CD4-positive, alpha-beta T cell treated with Interleukin-12 subunit alpha and Interleukin-12 subunit beta, for 1 hour (primary cell): ENCODE measurements at regions not wholly inside any gene's neighbourhood (a gene's known extent, or its start where the extent isn't known, plus 50 kb on each side); places are given as distances from the start of the nearest gene placed in this dataset.

Source experiments
- DNase-seq: peaks from one replicate; pipeline ENCODE4 v3.0.0-alpha.2; 2020

DNA sequence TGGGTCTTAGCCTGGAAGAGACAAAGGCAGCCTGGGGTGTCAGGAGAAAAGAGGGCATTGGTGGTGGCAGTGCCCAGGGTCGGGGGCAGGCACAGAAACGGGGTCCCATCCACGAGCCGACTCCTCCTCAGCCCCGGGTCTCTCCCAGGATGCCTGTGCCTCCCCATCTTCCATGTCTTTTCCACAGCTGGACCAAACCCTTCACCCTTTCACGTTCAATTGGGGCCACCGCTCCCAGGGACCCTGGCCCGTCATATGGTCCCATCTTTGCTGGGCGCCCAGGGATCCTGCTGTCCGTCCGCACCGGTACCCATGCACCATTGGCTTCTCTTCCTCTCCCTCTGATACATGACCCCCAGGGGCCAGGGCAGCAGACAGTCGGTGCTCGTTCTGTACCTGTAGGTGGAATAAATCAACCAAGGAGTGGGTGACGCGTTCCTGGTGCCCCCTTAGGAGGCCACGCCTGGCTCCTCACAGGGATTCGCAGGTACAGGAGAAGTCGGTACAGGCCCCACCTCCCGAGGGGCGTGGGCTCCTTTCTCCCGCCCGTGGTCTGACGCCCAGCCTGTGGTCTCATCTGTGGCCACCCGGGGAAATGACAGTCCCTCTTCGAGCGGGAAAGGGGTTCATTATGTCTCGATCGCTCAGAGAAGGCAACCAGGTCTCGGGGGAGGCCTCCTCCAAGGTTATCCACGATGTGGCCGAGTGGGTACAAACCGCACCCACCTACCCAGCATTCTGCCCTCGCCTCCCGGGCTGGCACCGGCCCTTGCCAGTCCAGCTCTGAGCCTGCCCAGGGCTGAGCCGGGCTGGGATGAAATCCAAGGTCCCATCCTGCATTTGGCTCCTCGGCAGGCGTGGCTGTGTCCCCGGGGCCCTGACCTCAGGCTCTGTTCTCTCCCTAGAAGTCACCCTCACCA lies 1493.6 kb downstream of the BRD1 start:
- no peak for DNase-seq

DNA sequence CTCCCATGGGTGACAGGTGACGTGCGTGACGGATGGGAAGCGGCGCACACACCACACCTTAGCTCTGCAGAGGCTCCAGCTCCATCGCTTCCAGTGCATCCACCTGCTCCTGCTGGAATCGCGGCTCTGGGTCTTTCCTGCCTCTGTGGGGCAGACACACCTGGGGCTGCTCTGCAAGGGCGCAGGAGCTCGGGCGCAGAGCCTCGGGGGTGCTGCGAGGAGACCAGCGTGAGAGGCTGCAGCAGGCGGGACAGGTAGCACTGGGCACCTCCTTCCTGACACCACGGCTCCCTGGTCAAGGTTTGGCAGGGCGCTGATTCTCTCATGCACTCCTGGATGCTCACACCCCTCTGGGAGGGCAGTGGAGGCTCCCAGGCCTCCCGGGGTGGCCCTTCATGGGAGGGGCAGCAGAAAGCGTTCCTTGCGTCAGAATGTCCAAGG lies 1494.3 kb downstream of the BRD1 start:
- no peak for DNase-seq

DNA sequence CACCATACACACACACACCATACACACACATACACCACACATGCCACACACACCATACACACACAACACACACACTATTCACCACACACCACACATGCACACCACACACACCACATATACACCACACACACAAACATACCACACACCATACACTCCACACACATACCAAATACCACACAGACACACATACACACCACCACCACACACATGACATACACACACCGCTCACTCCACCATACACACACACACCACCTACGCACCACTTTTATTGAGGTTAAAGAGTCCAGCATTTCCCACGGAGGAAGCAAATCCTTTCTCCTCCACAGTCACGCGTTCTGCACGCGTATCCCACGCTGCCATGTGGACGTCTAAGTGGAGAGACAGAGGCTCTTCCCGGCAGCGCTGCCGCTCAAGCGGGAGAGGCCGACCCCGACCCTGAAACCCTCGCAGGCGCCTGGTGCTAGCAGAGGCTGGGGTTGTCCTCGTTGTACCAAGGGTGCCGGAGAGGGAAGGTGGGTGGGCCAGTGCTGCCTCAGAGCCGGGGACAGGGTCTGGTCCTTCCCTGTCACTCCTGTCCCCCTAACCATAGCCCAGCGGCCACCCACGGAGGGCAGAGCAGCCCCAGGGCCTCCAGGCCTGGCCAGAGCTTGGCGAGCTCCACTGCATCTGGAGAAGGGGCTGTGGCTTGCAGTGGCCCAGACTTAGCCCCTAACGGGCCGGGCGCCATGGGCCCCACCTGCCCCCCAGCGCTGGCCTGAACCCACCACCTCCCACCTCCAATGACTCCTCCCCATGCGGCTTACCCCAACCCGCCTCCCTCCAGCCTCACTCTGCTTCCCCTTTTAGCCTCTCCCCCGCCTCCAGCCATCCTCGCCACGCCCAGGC lies 1495.0 kb downstream of the BRD1 start:
- DNase-seq = no peak

- DNase-seq = no peak
Measured at GRCh38 chr22:48331691-48332220, 1495.9 kb downstream of the BRD1 start.

GRCh38 chr22:48331266-48331665 lies 1496.4 kb downstream of the BRD1 start:
- DNase-seq = no peak

- DNase-seq = no peak
Measured at GRCh38 chr22:48327721-48328120, 1500.0 kb downstream of the BRD1 start.

GRCh38 chr22:48323746-48324145 lies 1503.9 kb downstream of the BRD1 start:
- no peak for DNase-seq

GRCh38 chr22:48322907-48323306 lies 1504.8 kb downstream of the BRD1 start:
- no peak for DNase-seq

GRCh38 chr22:48321986-48322545 lies 1505.6 kb downstream of the BRD1 start:
- DNase-seq = no peak

GRCh38 chr22:48320683-48321451 lies 1506.8 kb downstream of the BRD1 start:
- DNase-seq = no peak

DNA sequence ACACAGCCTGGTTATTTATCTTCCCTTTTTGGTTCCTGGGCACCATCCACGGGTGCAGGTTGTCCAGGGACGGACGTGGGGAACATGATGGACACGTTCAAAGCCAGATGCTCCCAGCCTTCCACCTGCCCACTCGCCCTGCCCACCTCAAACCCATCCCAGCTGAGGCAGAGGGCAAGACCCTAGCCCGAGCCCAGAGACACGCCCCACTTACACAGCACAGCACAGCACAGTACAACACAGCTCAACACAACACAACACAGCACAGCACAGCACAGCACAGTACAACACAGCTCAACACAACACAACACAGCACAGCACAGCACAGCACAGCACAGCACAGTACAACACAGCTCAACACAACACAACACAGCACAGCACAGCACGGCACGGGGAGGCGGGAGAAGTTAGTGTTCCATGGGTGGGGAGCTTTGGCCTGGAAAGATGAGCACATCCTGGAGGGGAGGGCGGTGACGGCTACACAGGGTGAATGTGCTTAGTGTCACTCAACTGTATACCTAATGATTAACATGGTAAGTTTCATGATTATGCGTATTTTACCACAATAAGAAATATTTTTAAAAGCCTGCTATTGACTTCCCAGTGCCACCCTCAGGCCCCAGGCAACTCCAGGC lies 1507.5 kb downstream of the BRD1 start:
- DNase-seq = no peak

DNA sequence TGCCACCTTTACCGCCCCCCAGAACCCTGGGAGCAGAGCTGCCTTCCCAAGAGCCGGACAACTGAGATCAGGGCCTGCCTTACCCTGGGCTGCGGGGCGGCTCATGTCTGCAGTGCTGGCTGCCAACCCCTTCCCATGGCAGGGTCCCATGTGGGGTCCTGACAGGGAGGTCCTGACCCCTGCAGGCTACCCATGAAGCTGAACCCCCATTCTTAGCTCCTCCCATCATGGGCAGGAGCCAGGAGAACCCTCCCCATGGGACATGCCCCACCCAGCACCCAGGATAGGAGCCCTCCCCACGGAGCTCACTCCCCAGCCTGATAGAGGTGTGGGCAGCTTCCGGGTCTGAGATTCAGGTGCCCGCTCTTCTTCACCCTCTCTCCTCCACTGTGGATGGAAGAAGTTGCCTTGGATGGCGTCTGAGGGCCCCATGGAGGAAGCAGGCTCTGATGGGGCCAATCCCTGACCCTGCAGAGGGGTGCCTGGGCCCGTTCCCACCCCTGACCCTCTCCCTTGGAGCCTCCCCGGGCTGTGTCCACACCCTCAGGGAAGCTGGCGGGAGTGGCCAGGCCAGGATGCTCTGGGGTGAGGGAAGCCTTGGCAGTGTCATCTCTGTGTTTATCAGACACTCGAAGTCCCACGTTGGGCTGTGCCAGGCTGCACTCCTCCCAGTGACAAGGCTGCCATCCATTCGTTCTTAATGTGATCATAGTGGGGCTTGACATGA lies 1508.2 kb downstream of the BRD1 start:
- DNase-seq = no peak

DNA sequence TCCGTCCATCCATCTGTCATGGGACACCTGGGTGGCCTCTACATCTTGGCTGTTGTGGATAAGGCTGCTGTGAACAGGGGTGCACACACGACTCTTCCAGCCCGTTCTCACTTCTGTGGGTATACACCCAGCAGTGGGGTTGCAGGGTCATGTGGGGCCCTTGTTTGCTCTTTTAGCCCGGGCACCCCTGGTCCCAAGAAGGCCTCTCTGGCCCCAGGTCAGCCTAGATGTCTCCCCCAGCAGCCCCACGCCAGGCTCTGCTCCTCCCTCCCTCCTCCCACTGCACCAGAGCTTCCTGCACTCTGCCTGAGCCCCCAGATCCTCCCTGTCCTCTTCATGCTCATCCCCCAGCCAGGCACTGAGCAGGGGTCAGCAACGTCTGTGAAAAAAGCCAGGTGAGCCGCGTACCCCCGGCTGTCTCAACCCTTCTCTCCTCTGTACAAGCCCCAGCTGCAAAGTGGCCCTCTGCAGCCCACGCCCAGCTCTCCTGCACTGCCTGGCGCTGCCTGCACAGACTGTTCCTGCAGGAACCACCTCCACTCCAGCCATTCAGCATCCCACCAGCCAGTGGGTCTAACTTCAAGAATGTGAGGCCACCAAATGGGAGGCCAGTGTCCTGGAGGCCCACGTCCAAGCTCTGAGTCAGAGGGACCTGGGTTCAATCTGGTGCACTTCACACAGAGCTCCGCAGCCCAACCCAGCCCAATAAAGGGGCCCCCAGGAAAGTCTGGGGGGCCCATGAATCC lies 1508.9 kb downstream of the BRD1 start:
- DNase-seq = no peak

- DNase-seq = no peak
Measured at GRCh38 chr22:48318173-48318572, 1509.5 kb downstream of the BRD1 start.

DNA sequence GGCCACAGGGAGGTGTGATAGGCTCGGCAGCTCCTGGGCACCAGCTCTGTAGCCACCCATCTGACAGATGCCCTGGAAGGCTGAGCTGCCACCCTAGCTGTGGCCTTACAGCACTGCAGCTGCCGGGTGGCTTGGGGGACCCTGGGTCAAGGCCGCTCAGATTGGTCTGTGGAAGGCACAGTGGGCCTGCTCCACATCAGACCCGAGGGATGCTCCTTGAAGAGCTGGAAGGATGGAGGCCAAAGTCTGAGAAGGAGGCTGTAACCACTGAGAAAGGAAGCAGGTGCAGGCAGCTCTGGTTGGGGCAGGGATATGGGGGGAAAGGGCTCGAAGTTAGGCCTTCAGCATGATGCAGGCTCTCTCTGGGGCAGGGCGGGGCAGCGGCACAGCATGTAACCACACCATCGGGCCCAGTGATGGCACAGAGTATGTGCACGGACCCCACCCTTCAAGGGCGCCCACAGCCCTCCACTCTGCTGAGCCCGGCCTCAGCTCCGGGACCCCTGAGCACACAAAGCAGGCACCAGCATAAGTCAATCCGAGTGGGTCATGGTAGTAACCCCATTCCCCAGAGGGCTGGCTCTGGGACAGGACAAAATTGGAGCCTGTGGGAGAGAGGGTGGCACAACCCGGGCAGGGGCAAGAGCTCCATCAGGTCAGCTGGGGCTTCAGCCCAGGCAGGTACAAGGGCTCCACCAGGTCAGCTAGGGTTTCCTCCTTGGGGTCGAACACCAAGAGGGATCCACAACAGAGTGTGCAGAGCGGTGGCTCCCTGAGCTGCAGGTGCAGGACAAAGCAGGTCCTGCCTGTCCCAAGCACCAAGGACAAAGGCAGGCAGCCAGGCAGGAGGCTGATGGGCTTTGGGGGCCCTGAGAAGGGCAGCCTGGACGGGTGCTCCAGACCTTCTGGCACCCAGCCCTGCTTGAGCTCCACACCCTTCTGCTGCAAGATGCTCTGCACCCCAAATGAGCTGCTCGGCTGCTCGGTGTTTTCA lies 1511.1 kb downstream of the BRD1 start:
- DNase-seq = no peak

DNA sequence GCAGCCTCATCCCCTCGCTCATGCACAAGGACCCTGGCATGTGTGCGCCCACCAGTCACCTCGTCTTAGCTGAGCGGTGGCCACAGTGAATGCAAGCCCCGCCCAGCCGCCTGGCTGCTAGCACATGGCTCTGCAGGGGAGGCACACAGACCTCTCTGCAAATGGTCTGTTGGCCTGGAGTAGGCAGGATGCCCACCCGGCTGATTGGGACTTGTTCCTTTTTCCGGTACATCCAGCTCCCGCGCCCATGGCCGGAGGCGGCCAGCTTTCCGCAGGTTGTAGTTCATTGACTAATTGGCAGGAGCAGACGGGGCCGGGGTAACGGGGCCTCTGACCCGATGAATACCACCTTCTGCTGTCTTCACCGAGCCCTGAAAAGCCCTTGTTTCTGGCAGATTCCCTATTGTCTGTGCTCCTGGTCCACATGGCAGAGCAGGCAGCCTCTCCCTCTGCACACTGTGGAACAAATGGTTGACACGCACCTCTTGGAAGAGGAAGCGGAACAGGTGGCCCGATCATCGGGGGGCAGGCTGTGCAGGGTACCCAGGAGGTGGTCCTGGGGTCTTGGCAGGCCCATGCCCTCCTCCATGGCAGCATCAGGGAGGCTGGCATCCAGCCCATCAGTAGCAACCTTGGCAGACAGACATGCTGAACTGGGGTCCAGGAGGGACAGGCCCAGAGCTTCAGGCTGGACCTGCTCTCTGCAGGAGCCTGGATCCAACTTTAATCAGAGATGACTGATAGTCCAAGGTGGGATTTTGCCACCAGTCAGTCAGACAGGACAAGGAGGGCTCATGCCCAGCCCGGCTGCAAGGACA lies 1512.0 kb downstream of the BRD1 start:
- DNase-seq = no peak

GRCh38 chr22:48314073-48314472 lies 1513.6 kb downstream of the BRD1 start:
- DNase-seq = no peak

- no peak for DNase-seq
Measured at GRCh38 chr22:48313175-48313830, 1514.4 kb downstream of the BRD1 start.
